ENCODE measurements at regions not wholly inside any gene's neighbourhood (a gene's known extent, or its start where the extent isn't known, plus 50 kb on each side); places are given as distances from the start of the nearest gene placed in this dataset.
A peak's percentile ranks its signal among the peaks of the same experiment; 100 is the strongest.

GRCh38 chr12:11953523-11953922 is 117.2 kb upstream of the BCL2L14 start:
- Histone ChIP-seq H2BK5ac (ENCODE audit: low read depth, low read length, poor library complexity) (no peak overlapping the region), H3K27me3 (ENCODE audit: insufficient read depth, low read length) (no peaks in the 10 kb centered on the region), H3K9me3 (ENCODE audit: insufficient read depth, low read depth, low read length) (peaks cover 5% of the 10 kb centered on the region), H3K79me2 (ENCODE audit: control insufficient read depth, insufficient read depth, low read length, poor library complexity) (no peaks in the 10 kb centered on the region), H2AK5ac (ENCODE audit: low read length) (no peak overlapping the region), H3K4me1 (ENCODE audit: control insufficient read depth in 1 of 2, insufficient read depth in 2 of 2, low read length in 2 of 2) (no peaks in the 10 kb centered on the region), H2AFZ (ENCODE audit: insufficient read depth, low read length, poor library complexity) (no peak overlapping the region), H3K4me3 (ENCODE audit: low read depth, low read length) (no peak overlapping the region), H4K8ac (ENCODE audit: low read depth, low read length) (no peak overlapping the region), H2BK12ac (ENCODE audit: low read length) (no peak overlapping the region), H3K18ac (ENCODE audit: low read length) (no peak overlapping the region), H2BK120ac (ENCODE audit: insufficient read depth, low read length, poor library complexity) (no peak overlapping the region), H3K14ac (ENCODE audit: low read length) (no peak overlapping the region), H3K27ac (ENCODE audit: low read depth, low read length) (no peak overlapping the region), H3K36me3 (ENCODE audit: control insufficient read depth in 1 of 2, insufficient read depth in 2 of 2, low read length in 2 of 2) (no peaks in the 10 kb centered on the region), H3K4me2 (ENCODE audit: low read length) (no peak overlapping the region), H4K12ac (ENCODE audit: low read depth, low read length) (no peak overlapping the region), H4K91ac (ENCODE audit: low read depth, low read length) (no peak overlapping the region), H3K9ac (ENCODE audit: low read length) (no peak overlapping the region), H3K23ac (ENCODE audit: low read length) (no peak overlapping the region), H3K4ac (ENCODE audit: low read depth, low read length) (no peak overlapping the region), H3K79me1 (ENCODE audit: low read length) (no peaks in the 10 kb centered on the region)
- WGBS (ENCODE audit: extremely low coverage, insufficient coverage, insufficient read length): no CpG with 5 or more reads among the region's 7 CpGs
- no peak for DNase-seq

GRCh38 chr12:11954181-11954580 is 116.6 kb upstream of the BCL2L14 start:
- Histone ChIP-seq H2BK12ac (ENCODE audit: low read length) (no peak overlapping the region), H3K36me3 (ENCODE audit: control insufficient read depth in 1 of 2, insufficient read depth in 2 of 2, low read length in 2 of 2) (no peaks in the 10 kb centered on the region), H3K4me2 (ENCODE audit: low read length) (no peak overlapping the region), H3K18ac (ENCODE audit: low read length) (no peak overlapping the region), H2AK5ac (ENCODE audit: low read length) (no peak overlapping the region), H2AFZ (ENCODE audit: insufficient read depth, low read length, poor library complexity) (no peak overlapping the region), H3K14ac (ENCODE audit: low read length) (no peak overlapping the region), H3K79me1 (ENCODE audit: low read length) (no peaks in the 10 kb centered on the region), H4K12ac (ENCODE audit: low read depth, low read length) (no peak overlapping the region), H2BK5ac (ENCODE audit: low read depth, low read length, poor library complexity) (no peak overlapping the region), H3K4me1 (ENCODE audit: control insufficient read depth in 1 of 2, insufficient read depth in 2 of 2, low read length in 2 of 2) (no peaks in the 10 kb centered on the region), H3K27ac (ENCODE audit: low read depth, low read length) (no peak overlapping the region), H3K9ac (ENCODE audit: low read length) (no peak overlapping the region), H3K23ac (ENCODE audit: low read length) (no peak overlapping the region), H3K4me3 (ENCODE audit: low read depth, low read length) (no peak overlapping the region), H3K79me2 (ENCODE audit: control insufficient read depth, insufficient read depth, low read length, poor library complexity) (no peaks in the 10 kb centered on the region), H2BK120ac (ENCODE audit: insufficient read depth, low read length, poor library complexity) (no peak overlapping the region), H3K9me3 (ENCODE audit: insufficient read depth, low read depth, low read length) (peaks cover 3% of the 10 kb centered on the region), H4K8ac (ENCODE audit: low read depth, low read length) (no peak overlapping the region), H3K27me3 (ENCODE audit: insufficient read depth, low read length) (no peaks in the 10 kb centered on the region), H3K4ac (ENCODE audit: low read depth, low read length) (no peak overlapping the region), H4K91ac (ENCODE audit: low read depth, low read length) (no peak overlapping the region)
- no peak for DNase-seq
- no CpG with 5 or more reads among the region's 2 CpGs for WGBS (ENCODE audit: extremely low coverage, insufficient coverage, insufficient read length)

GRCh38 chr12:11958221-11959091 is 112.3 kb upstream of the BCL2L14 start:
- no peak overlapping the region for H2BK12ac ChIP-seq (ENCODE audit: low read length)
- H2BK120ac ChIP-seq (ENCODE audit: insufficient read depth, low read length, poor library complexity): no peak overlapping the region
- no peak overlapping the region for H2AK5ac ChIP-seq (ENCODE audit: low read length)
- no peak overlapping the region for H4K91ac ChIP-seq (ENCODE audit: low read depth, low read length)
- no peak overlapping the region for H4K12ac ChIP-seq (ENCODE audit: low read depth, low read length)
- H2AFZ ChIP-seq (ENCODE audit: insufficient read depth, low read length, poor library complexity): no peak overlapping the region
- no peaks in the 10 kb centered on the region for H3K79me1 ChIP-seq (ENCODE audit: low read length)
- H3K27ac ChIP-seq (ENCODE audit: low read depth, low read length): no peak overlapping the region
- no peak overlapping the region for H3K4ac ChIP-seq (ENCODE audit: low read depth, low read length)
- H3K4me2 ChIP-seq (ENCODE audit: low read length): no peak overlapping the region
- H3K4me1 ChIP-seq (ENCODE audit: control insufficient read depth in 1 of 2, insufficient read depth in 2 of 2, low read length in 2 of 2): no peaks in the 10 kb centered on the region
- WGBS (ENCODE audit: extremely low coverage, insufficient coverage, insufficient read length): no CpG with 5 or more reads among the region's 9 CpGs
- H3K27me3 ChIP-seq (ENCODE audit: insufficient read depth, low read length): no peaks in the 10 kb centered on the region
- H3K4me3 ChIP-seq (ENCODE audit: low read depth, low read length): no peak overlapping the region
- H3K36me3 ChIP-seq (ENCODE audit: control insufficient read depth in 1 of 2, insufficient read depth in 2 of 2, low read length in 2 of 2): no peaks in the 10 kb centered on the region
- H3K18ac ChIP-seq (ENCODE audit: low read length): no peak overlapping the region
- H4K8ac ChIP-seq (ENCODE audit: low read depth, low read length): no peak overlapping the region
- peak in 1 of 2 donors; percentile 10 for DNase-seq
- H3K23ac ChIP-seq (ENCODE audit: low read length): no peak overlapping the region
- H3K79me2 ChIP-seq (ENCODE audit: control insufficient read depth, insufficient read depth, low read length, poor library complexity): no peaks in the 10 kb centered on the region
- H3K9me3 ChIP-seq (ENCODE audit: insufficient read depth, low read depth, low read length): peaks cover 2% of the 10 kb centered on the region
- H3K9ac ChIP-seq (ENCODE audit: low read length): no peak overlapping the region
- no peak overlapping the region for H3K14ac ChIP-seq (ENCODE audit: low read length)
- H2BK5ac ChIP-seq (ENCODE audit: low read depth, low read length, poor library complexity): no peak overlapping the region

GRCh38 chr12:11959117-11959823 is 111.5 kb upstream of the BCL2L14 start:
- Histone ChIP-seq H3K27ac (ENCODE audit: low read depth, low read length) (no peak overlapping the region), H2BK120ac (ENCODE audit: insufficient read depth, low read length, poor library complexity) (no peak overlapping the region), H3K4ac (ENCODE audit: low read depth, low read length) (no peak overlapping the region), H2AFZ (ENCODE audit: insufficient read depth, low read length, poor library complexity) (no peak overlapping the region), H3K9ac (ENCODE audit: low read length) (no peak overlapping the region), H3K23ac (ENCODE audit: low read length) (no peak overlapping the region), H3K36me3 (ENCODE audit: control insufficient read depth in 1 of 2, insufficient read depth in 2 of 2, low read length in 2 of 2) (no peaks in the 10 kb centered on the region), H3K4me3 (ENCODE audit: low read depth, low read length) (no peak overlapping the region), H4K12ac (ENCODE audit: low read depth, low read length) (no peak overlapping the region), H4K8ac (ENCODE audit: low read depth, low read length) (no peak overlapping the region), H2AK5ac (ENCODE audit: low read length) (no peak overlapping the region), H3K18ac (ENCODE audit: low read length) (no peak overlapping the region), H2BK5ac (ENCODE audit: low read depth, low read length, poor library complexity) (no peak overlapping the region), H3K79me2 (ENCODE audit: control insufficient read depth, insufficient read depth, low read length, poor library complexity) (no peaks in the 10 kb centered on the region), H2BK12ac (ENCODE audit: low read length) (peak overlapping the region; percentile 6), H3K79me1 (ENCODE audit: low read length) (no peaks in the 10 kb centered on the region), H4K91ac (ENCODE audit: low read depth, low read length) (no peak overlapping the region), H3K14ac (ENCODE audit: low read length) (no peak overlapping the region), H3K9me3 (ENCODE audit: insufficient read depth, low read depth, low read length) (peaks cover 2% of the 10 kb centered on the region), H3K4me2 (ENCODE audit: low read length) (no peak overlapping the region), H3K4me1 (ENCODE audit: control insufficient read depth in 1 of 2, insufficient read depth in 2 of 2, low read length in 2 of 2) (no peaks in the 10 kb centered on the region), H3K27me3 (ENCODE audit: insufficient read depth, low read length) (no peaks in the 10 kb centered on the region)
- WGBS (ENCODE audit: extremely low coverage, insufficient coverage, insufficient read length): no CpG with 5 or more reads among the region's 9 CpGs
- DNase-seq: no peak
